Adrenal gland (tissue), 9 donors: ENCODE measurements at regions not wholly inside any gene's neighbourhood (a gene's known extent, or its start where the extent isn't known, plus 50 kb on each side); places are given as distances from the start of the nearest gene placed in this dataset.

Experiments
- DNase-seq, 7 donors: peaks; one replicate each; pipeline ENCODE4 v3.0.0-alpha.2; 2019 to 2020
- H3K27ac ChIP-seq, 5 donors: fragments of 200-600 bp; sonication (generic) in 4 of 5; 1 replicate in 3 of 5; 2 replicates in 2 of 5; pipeline versions ENCODE4 v1.5.1 to v1.8.0; 2016 to 2020; ENCODE audit warnings: mild to moderate bottlenecking in 1 of 5
- H3K27me3 ChIP-seq: fragments of 200-600 bp; 2 replicates; pipeline ENCODE4 v1.8.0; 2021
- H3K36me3 ChIP-seq, 2 donors: fragments of 200-600 bp; replicated peaks in 1 of 2; 1 replicate in 1 of 2; 2 replicates in 1 of 2; pipeline versions ENCODE4 v1.5.1 to v1.8.0; 2018 to 2022
- H3K4me1 ChIP-seq, 2 donors: fragments of 200-600 bp; replicated peaks in 1 of 2; 1 replicate in 1 of 2; 2 replicates in 1 of 2; pipeline versions ENCODE4 v1.5.1 to v1.8.0; 2018 to 2021
- H3K4me3 ChIP-seq, 4 donors: fragments of 200-600 bp; sonication (generic) in 3 of 4; one replicate each; pipeline ENCODE4 v1.5.1; 2016 to 2018
- H3K9me3 ChIP-seq, 3 donors: fragments of 200-600 bp; sonication (generic) in 1 of 3; replicated peaks in 1 of 3; 1 replicate in 2 of 3; 2 replicates in 1 of 3; pipeline versions ENCODE4 v1.5.1 to v1.8.0; 2016 to 2021
- POLR2A ChIP-seq, 2 donors: fragments of 450-650 bp; IDR thresholded peaks; one replicate each; pipeline ENCODE4 v1.6.1; 2017; ENCODE audit warnings: antibody characterized with exemption in 2 of 2, mild to moderate bottlenecking in 2 of 2, moderate library complexity in 1 of 2
- WGBS, 4 donors: extraction: QIAGEN DNeasy Blood & Tissue Kit in 2 of 4; methylation state at CpG; one replicate each; pipeline versions ENCODE4 v1.1.5 to v1.1.7; 2013 to 2017; 5-methylcytosine and 5-hydroxymethylcytosine counted together
- intact Hi-C, 2 donors: fragments of 100-400 bp; cut with DNase I; formaldehyde crosslinking; loops; one replicate each; pipeline versions ENCODE4 v1.14.1 to v1.15.0; 2022 to 2023
- TF ChIP-seq, protein P1 (sequence below), 6 experiments: fragments of 450-650 bp in 4 of 6; fragments of 200-600 bp in 2 of 6; sonication (generic) in 1 of 6; IDR thresholded peaks; 1 replicate in 5 of 6; 2 replicates in 1 of 6; pipeline versions ENCODE4 v1.5.1 to v1.8.0; 2016 to 2021; ENCODE audit warnings: antibody characterized with exemption in 6 of 6, mild to moderate bottlenecking in 2 of 6, moderate library complexity in 1 of 6
- donor health status: healthy with polysubstance abuse.
- donor health status: Bipolar disorder and iron deficiency.
- donor health status: DM: yes; HTN: yes; CAD: no.
- donor health status: DM: no; HTN: no; CAD: no.
- donor health status: DM: no; HTN: no; CAD: no.

GRCh38 chr11:112394304-112394703 lies 133.6 kb upstream of the PLET1 start:
- TF ChIP-seq, protein P1, sequence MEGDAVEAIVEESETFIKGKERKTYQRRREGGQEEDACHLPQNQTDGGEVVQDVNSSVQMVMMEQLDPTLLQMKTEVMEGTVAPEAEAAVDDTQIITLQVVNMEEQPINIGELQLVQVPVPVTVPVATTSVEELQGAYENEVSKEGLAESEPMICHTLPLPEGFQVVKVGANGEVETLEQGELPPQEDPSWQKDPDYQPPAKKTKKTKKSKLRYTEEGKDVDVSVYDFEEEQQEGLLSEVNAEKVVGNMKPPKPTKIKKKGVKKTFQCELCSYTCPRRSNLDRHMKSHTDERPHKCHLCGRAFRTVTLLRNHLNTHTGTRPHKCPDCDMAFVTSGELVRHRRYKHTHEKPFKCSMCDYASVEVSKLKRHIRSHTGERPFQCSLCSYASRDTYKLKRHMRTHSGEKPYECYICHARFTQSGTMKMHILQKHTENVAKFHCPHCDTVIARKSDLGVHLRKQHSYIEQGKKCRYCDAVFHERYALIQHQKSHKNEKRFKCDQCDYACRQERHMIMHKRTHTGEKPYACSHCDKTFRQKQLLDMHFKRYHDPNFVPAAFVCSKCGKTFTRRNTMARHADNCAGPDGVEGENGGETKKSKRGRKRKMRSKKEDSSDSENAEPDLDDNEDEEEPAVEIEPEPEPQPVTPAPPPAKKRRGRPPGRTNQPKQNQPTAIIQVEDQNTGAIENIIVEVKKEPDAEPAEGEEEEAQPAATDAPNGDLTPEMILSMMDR (IDR thresholded peaks at IDR 0.05): no peak
- TF ChIP-seq POLR2A (IDR thresholded peaks at IDR 0.05): no peak
- no peaks in the 10 kb centered on the region for H3K27me3 ChIP-seq
- H3K4me1 ChIP-seq: no peaks in the 10 kb centered on the region
- no peaks in the 10 kb centered on the region for H3K36me3 ChIP-seq
- H3K4me3 ChIP-seq: no peak overlapping the region
- no peak for DNase-seq
- H3K27ac ChIP-seq: no peak overlapping the region
- intact Hi-C loops: no loop called here
- 47 to 66% (median 56%) methylated on average over 3 of the region's 3 CpGs for WGBS, 4 donors
- no peaks in the 10 kb centered on the region for H3K9me3 ChIP-seq

GRCh38 chr11:112396076-112396475 lies 135.4 kb upstream of the PLET1 start:
- 82 to 91% (median 88%) methylated on average over 2 of the region's 2 CpGs for WGBS, 4 donors

GRCh38 chr11:112398798-112399478 lies 138.3 kb upstream of the PLET1 start:
- no peak overlapping the region for H3K4me3 ChIP-seq
- intact Hi-C loops: no loop called here
- no peaks in the 10 kb centered on the region for H3K27me3 ChIP-seq
- 73 to 84% (median 81%) methylated on average over 9 of the region's 9 CpGs for WGBS, 4 donors
- TF ChIP-seq, protein P1 (IDR thresholded peaks at IDR 0.05): no peak
- no peak for TF ChIP-seq POLR2A (IDR thresholded peaks at IDR 0.05)
- H3K36me3 ChIP-seq: no peaks in the 10 kb centered on the region
- H3K9me3 ChIP-seq: no peaks in the 10 kb centered on the region
- H3K4me1 ChIP-seq: peaks cover 0 to 7% of the 10 kb centered on the region in 2 donors
- H3K27ac ChIP-seq: no peak overlapping the region
- no peak for DNase-seq

More at GRCh38 chr11:112396076-112396475, 135.4 kb upstream of the PLET1 start:
- Histone ChIP-seq H3K4me1 (peaks cover 0 to 3% of the 10 kb centered on the region in 2 donors), H3K36me3 (no peaks in the 10 kb centered on the region), H3K27ac (no peak overlapping the region), H3K4me3 (no peak overlapping the region), H3K9me3 (no peaks in the 10 kb centered on the region), H3K27me3 (no peaks in the 10 kb centered on the region)
- intact Hi-C loops: no loop called here
- TF ChIP-seq, protein P1 (IDR thresholded peaks at IDR 0.05): no peak
- no peak for TF ChIP-seq POLR2A (IDR thresholded peaks at IDR 0.05)
- no peak for DNase-seq

DNA sequence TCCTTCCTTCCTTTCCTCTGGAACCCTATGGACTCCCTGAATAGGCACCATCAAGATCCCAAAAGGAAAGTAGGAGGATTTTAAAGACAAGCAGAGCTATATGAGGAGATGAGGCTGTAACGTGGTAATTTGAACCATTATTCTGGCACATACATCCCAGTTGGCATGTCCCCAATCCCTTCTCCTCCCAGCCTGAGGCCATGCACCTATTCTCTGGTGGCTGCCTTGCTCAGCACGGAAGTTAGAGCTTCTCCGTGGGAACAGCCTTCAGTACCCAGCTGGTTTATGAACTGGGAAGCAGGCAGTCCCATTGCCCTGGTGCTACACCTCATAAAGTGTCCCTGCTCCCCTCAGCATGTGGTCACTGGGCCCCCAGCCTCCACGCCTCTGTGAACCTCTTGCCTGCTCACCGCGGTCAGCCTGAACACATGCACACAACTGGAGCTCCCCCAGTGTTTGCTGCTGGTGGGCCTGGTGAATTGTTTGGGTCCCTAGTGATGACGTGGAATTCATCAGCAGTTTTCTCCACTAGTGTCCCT lies 139.9 kb upstream of the PLET1 start:
- intact Hi-C loops: no loop called here
- Histone ChIP-seq H3K36me3 (no peaks in the 10 kb centered on the region), H3K4me1 (peaks cover 0 to 7% of the 10 kb centered on the region in 2 donors), H3K27ac (no peak overlapping the region), H3K9me3 (no peaks in the 10 kb centered on the region), H3K4me3 (no peak overlapping the region), H3K27me3 (no peaks in the 10 kb centered on the region)
- DNase-seq: no peak
- 74 to 90% (median 80%) methylated on average over 3 to 7 of the region's 7 CpGs for WGBS, 4 donors
- no peak for TF ChIP-seq POLR2A (IDR thresholded peaks at IDR 0.05)
- TF ChIP-seq, protein P1 (IDR thresholded peaks at IDR 0.05): no peak
